ENCODE measurements at regions not wholly inside any gene's neighbourhood (a gene's known extent, or its start where the extent isn't known, plus 50 kb on each side); places are given as distances from the start of the nearest gene placed in this dataset.
A peak's percentile ranks its signal among the peaks of the same experiment; 100 is the strongest.

DNA sequence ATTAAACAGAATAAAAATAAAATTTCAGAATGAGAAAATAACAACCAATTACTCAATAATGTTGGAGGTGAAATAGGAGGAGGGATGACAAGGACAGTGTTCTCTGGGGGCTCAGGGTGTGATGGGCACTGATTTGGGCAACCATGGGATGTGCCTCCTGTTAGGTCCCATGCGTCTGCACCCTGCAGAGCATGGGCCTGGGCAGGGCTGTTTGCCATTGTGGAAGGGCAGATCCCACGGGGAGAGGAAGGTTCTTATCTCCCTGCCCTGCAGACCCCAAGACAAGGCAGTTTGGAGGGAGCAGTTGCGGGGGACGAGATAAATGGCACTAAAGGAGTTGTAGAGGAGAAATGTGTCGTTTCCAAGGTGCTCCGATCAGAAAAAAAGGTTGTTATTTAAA lies 206.3 kb downstream of the THBS2 start:
- DNase-seq = no peak

DNA sequence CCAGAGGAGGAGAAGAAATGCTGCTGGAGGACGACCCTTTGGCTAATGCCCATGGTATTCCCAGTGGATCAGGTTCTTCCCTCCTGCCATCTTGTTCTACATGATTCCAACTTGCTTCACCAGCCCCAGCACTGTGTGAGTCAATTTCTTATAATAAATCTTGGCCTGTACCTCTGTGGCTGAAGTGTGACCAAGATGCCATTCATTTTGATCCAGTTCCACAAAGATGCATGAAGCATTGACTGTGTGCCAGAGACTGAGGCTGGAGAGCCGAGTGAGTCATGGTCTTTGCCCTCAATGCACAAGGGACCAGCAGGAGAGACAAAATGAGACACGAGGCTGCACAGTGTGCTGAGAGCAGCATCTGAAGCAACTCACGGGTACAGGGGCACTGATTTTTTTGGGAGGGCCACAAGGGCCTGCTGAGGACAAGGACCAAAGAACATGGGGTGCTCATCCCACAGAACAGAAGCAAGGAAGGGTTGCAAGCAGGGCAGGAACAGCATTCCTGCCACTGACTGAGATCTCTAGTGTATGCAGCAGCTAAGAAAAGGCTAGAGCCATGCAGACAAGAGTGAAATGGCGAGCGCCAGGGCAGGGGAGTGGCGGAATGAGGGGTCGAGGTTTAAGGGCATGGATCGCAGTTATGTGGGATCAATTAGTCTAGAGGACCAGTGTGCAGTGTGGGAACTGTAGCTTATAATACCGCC lies 207.0 kb downstream of the THBS2 start:
- DNase-seq = no peak

DNA sequence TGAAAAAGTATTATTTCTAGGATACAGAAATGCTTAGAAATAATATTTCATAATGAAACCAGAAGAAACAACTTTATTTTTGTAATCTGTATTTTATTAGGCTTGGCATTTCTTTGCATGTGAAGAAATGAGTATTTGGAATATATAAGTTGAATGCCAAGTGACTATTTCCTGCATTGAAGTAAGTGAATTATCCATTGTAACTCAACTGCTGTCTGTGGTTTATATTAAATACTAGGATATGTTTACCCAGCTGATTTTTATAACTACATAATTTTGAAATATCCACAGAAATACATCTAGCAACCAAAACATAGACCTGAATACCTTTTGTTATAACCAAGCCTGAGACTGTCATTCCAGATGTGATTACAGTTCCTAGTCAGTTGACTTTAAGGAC lies 207.6 kb downstream of the THBS2 start:
- DNase-seq = no peak

DNA sequence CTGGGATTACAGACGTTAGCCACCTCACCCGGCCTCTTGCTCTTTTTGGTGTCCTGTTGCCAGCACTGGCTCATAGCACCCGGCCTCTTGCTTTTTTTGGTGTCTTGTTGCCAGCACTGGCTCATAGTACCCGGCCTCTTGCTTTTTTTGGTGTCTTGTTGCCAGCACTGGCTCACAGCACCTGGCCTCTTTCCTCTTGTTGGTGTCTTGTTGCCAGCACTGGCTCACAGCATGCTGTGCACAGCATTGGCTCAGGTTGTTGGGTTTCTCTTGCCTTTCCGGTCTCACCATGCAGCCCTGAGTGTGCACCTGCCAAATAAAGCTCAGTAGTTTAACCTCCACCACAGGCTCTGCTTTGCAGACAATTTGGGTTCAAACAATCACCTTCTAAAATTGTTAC lies 208.2 kb downstream of the THBS2 start:
- no peak for DNase-seq

DNA sequence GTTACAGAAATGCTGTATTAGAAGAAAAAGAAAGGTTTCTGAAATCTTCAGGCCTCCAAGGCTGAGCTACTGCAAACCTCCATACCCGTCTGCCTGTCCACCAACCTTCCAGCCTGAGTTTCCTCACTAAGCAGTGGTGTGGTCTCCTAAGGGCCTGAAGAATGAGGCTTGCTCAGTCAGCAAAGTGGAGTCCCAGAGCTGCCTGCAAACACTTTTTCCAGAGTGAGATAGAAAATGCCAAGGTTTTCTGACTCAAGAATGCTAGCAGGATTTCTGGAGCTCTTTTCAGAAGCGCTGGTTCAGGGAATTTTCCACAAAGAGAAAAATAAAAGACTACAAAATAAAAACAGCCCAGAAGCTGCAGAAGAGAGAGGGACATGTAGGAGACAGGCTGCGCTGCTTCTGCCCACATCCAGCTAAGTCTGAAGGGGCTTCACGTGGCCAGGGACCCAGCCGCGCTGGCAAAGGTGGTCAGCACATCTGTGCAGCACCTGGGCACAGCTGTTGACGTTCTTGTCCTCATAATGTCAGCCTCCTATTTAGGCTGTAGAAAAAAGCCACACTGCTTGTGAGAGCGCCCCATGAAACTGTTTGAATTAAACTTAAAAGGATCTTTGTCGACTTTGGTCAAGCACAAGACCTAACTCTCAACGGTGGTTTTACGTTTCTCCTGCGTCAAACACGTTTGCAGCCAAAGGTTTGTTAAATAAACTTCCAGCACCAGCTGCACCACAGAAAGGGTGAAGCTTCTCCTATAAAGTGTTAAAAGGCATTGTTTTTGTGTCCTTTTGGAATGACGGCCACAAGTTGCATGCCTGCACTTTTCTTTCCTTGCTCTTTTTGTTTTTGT lies 209.0 kb downstream of the THBS2 start:
- DNase-seq = no peak

DNA sequence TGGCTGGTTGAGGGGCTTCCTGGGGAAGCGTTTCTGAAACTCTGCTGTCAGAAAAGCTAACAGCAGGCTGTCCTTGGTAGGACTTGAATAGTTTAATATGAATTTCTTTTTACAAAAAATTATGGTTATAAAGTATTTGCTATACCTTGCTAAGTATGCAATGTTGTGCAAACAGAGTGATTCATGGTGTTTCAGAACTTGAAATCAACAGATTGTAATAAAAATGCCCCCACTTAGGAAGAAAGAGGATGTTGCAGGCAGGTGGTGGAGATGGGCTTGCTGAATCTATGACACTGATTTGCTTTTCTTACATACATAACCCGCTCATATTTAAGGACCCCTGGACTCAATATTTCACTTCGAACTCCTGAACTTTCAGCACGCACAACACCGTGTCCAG lies 211.6 kb downstream of the THBS2 start:
- no peak for DNase-seq

DNA sequence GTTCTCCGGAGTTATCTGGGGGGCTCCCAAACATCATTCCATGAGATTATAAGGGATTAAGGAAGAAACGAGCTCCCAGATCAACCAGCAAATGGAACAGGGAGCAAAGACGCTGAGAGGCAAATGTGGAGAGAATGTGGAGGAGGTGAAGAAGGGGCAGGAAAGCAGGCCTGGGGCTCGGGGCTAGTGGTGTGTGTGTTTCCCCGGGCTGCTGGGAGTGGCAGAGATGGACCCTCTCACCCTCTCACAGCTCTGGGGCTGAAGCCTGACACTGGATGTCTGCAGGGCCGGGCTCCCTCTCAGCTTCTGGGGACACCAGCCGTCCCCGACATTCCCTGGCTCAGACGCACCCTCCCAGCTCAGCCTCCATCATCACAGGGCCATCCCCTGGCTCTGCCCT lies 212.6 kb downstream of the THBS2 start:
- DNase-seq = no peak

DNA sequence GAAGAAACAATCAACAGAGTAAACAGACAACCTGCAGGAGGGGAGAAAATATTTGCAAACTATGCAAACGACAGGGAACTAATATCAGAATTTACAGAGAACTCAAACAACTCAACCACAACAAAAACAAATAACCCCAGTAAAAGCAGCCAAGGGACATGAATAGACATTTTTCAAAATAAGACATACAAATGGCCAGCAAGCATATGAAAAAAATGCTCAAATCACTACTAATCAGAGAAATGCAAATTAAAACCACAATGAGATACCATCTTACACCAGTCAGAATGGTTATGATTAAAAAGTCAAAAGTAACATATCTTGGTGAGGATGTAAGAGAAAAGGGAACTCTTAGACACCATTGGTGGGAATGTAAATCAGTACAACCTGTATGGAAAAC lies 215.0 kb downstream of the THBS2 start:
- no peak for DNase-seq

DNA sequence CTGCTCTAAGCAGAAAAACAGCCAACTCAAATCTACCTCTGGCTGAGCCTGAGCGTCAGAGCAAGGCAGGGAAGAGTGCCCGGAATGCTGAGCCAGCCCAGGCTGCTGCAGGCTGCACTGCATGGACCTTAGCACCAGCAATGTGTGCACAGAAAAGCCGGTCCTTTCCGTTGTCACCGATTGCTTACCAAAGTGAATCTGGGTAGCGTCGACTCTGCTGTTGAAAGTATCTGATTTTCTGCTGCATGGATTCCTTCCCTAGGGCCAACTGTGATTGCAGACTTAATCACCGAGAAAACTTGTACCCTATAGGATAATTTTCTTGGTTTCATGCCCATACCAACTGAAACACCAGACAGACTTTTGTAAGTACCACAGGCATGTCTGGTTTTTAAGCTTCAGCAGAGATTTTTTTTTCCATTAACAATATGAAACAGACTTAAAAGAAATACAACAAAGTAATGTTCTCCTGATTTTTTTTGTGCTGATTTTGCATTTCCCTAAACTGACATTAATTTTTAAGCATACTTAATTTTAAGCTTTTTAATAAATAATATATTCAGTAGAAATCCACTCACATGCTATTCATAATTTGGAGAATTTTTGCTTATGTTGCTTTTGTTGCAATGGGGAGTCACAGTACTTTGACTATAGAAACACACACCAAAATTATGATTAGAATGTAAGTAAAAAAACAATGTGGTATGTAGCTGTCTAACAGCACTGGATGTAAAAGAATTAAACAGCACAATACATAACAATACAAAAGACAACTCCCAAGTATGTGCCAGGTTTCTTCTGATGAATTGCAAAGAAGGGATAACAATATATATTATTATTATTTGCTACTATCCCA lies 218.0 kb downstream of the THBS2 start:
- DNase-seq = no peak

DNA sequence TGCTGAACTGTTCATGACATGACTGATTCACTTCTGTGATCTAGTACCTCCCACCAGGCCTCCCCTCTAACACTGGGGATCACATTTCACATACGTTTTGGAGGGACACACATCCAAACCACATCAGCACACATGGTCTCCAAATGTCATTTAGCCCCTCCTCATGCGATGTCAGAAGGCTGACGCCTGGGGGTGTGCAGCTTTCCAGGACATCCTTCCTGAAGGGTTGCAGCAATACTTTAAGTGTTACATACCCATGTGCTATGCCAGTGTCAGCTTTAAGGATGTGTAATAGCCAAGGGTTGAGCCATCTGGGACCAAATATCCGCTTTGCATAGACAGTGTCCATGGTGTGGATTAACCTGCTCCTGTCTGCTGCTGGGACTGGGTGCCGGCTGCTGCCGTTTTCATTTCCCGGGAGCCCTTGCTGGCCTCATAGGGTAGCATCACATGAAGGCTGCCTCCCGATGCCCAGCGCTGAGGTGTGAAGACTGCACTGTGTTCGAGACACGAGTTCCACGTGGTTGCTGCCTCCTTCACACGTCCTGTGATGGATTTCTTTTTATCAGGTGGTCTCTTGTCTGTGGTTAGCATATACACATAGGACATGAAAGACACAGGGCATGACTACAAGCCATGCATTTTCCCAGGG lies 219.0 kb downstream of the THBS2 start:
- DNase-seq = no peak

DNA sequence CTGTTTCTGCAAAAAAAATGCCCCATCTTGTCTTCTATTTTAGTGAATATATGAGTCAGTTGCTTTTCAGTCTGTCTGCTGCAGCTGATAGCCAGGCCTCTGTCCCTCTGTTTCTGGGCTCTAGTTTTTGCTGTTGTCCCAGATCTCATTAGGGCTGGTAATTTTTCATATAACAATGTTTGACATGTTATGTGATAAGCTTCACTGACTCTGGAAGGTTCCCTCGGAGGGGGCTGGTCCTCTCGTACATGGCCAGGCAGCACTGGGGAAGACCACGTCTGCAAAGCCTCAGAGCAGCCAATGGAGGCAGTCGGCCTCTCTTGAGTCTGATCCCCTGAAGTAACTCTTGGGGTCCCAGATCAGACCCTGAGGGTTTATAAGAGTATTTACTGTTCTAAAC lies 223.8 kb downstream of the THBS2 start:
- DNase-seq = no peak

DNA sequence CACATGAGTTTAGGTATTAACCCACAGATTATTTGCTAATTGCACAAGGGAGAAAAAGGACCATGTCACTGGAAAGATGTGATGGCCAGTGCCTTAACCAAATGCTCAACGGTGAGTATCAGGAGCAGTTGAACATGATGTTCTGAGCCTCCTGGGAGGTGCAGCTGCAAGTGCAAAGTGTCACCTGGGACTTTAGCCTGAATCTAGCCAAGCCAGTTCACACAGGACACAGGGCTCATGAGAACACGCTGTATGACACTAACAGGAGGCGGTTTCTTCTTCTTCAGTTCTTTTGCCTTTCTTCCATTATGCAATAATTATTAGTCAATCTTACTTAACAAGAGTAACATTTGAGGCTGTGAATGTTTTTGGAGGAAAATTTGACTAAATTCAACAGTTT lies 225.3 kb downstream of the THBS2 start:
- no peak for DNase-seq

DNA sequence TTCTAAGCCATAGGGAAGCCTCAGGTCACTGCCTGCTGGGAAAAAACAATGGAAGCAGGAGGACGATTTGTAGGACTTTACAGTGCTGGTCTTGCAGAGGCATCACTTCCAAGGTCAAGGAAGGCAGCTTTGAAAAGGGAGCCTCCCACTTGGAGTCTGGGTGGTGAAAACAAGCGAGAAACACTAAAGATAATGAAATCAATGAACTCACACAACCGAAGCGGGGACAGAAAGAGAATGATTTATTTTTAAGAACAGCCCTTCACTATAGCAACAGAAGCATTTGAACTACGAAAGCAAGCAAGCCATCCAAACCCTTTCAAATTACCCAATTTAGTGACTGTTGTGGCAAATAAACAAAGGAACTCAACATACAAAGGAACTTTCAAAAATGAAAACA lies 227.5 kb downstream of the THBS2 start:
- peak; percentile 31 to 53 for DNase-seq

DNA sequence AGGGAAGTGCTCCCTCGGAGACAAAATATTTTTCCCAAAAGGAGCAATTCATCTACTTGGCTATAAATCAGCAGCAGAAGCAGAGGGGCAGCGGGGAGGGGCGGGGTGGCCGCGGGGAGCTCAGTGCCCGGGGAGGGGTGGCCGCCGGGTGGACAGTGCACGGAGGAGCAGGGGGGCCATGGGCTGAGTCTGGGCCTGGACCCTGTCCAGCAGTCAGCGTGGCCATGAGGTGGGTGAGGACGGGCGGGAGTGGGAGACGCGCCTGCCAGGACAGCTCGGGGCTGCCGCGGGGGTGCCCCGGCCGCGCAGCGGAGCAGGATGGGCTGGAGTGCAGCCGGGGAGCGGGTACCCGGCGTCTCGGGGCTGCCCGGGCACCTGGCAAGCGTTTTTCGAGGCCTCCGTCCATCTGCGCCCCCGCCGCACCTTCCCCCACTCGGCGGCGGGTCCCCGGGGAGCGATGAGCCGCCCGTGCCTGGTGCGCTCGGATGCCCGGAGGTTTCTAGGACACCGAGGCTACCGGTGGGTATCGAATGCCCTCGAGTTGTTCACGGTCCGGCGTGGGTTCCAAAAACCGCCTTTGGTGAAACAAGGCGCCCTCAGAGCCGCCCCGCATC lies 229.5 kb downstream of the THBS2 start:
- no peak for DNase-seq

DNA sequence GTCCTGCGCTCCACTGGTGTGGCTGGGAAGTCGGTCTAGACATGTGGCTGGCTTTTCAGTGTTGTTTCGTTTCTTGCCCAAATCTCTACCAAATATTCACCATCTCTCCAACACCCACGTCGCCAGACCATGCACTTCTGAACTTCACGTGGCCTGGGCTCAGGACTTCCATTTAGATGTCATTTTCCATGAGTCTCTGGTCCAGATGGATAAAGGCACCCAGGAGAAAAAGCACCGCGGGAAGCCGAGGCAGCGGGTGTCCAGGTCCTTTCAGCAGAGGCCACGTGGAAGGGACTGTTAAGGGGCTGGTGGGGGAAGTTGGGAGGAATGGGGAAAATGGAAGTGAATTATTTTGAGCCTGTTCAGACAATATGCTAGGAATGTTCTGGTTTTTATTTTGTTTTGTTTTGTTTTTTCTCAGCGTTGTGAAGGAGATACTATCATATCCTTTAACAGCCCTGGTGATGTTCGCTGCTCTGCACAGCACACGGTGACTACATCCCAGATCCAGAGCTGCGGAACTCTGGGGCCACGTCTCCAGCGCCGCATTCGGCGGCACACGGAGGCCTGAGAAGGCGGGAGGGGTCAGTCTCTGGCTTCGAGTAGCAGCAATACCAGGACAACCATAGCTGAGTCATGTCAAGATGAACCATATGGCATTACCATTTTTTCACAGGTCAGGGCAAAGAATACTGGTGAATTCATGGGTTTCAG lies 230.3 kb downstream of the THBS2 start:
- DNase-seq = no peak

DNA sequence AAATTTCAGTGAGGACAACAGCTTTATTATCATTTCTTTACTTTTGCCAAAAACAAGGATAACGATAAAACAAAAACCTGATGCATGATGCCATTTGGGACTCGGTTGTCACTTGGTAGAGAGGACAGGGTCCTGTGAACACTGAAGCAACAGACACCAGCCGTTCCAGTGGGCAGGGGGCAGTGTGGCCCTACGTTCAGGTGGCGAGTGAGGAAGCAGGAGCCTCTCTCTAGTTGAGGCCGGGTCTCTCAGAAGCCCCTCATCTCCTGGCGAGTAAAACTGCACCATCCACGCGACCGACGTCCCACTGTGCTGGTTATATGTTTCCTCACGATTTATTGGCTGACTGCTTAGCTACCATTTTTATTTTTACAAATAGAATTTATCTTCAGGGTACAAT lies 231.6 kb downstream of the THBS2 start:
- DNase-seq = no peak

DNA sequence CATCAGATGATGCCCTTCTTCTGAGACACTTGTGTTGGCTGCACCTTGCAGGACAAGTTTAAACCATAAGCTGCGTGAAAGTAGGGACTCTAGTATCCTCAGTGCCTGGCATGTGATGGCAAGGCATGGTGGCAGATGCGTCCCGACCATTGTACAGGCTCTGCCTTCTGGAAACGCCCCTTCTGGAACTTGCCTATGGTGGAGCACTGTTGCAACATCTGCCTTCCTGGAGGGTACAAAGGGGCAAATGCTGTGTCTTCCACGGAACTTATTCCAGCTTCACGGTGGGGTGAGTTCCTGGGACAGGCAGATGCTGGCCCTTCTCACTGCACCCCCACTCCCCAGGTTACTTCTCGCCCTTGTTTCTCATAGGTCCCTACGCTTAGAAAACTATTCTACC lies 232.8 kb downstream of the THBS2 start:
- DNase-seq = no peak

DNA sequence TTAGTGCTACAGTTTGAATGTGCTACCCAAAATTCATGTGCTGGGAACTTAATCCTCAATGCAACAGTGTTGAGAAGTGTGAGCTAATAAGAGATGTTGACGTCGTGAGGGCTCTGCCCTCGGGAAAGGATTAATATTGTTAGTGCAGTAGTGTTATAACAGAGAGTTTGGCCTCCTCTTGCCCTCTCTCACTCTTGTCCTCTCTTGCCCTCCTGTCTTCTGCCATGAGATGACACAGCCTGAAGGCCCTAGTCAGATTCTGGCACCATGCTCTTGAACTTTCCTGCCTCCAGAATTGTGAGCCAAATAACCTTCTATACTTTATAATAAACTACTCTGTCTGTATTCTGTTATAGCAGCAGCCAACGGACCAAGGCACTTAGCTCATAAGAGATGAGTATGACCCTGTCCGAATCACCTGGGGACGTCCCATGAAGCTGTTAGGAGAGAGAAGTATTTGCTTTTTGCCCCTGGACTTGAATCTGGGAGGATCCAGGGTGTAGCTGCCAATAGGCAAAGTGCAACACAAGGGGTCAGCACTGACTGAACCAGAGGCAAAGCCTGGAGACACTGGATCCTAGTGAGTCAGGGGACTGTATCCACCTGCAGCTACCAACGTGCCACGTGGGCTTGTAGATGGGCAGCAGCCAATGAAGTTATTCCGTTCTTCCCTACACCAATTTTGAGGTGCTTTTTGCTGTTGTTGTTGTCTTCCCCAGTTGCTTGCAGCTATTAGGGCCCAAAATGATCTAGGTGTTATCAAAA lies 233.7 kb downstream of the THBS2 start:
- DNase-seq = no peak

DNA sequence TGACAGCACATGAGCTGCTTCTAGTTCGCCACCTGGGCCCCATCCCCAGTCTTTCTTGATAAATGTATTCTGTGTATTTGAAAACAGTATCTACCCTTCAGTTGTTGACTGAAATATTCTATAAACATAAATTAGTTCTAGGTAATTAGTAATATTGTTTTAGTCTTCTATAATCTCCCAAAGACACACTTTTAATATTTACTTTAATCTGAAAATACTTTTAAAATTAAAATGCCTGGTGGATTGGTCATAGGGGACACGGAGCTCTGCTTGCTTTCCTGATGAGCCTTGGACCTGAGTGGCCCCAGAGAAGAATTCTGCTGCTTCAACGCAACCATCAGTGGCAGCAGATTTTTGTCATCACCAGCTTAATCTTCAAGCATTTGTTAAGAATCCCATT lies 234.5 kb downstream of the THBS2 start:
- DNase-seq = no peak

DNA sequence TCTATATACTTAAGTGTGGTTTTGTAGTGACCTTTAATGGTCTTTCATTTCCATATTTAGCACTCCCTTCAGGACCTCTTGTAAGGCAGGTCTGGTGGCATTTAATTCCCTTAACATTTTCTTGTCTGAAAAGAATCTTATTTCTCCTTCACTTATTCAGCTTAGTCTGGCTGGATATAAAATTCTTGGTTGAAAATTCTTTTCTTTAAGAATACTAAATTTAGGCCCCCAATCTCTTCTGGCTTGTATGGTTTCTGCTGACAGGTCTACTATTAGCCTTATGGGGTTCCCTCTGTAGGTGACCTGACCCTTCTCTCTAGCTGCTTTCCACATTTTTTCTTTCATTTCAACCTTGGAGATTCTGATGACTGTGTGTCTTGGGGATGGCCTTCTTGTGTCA lies 236.9 kb downstream of the THBS2 start:
- DNase-seq = no peak
